ENCODE measurements at regions not wholly inside any gene's neighbourhood (a gene's known extent, or its start where the extent isn't known, plus 50 kb on each side); places are given as distances from the start of the nearest gene placed in this dataset.

DNA sequence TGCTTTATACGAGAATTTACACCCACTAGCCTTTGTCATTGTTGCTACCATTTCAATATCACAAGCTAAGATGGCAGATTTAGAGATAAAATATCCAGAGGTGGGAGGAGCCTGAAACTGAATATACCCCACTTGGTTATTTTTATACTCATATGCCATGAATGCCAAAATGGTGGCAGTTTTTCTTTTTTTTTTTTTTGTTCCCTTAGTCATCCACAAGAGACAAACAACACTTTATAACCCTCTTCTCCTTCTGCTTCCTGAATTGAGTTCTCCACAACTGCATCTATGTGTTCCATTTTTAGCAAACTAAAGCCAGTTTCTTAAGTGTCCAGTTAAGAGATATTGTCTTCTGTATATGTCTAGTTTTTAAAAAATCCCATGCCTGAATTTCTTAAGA is 558.4 kb downstream of the LMO4 start:
- no peak for TF ChIP-seq ZFX (IDR thresholded peaks at IDR 0.05; ENCODE audit: borderline replicate concordance)
- TF ChIP-seq, protein P1, sequence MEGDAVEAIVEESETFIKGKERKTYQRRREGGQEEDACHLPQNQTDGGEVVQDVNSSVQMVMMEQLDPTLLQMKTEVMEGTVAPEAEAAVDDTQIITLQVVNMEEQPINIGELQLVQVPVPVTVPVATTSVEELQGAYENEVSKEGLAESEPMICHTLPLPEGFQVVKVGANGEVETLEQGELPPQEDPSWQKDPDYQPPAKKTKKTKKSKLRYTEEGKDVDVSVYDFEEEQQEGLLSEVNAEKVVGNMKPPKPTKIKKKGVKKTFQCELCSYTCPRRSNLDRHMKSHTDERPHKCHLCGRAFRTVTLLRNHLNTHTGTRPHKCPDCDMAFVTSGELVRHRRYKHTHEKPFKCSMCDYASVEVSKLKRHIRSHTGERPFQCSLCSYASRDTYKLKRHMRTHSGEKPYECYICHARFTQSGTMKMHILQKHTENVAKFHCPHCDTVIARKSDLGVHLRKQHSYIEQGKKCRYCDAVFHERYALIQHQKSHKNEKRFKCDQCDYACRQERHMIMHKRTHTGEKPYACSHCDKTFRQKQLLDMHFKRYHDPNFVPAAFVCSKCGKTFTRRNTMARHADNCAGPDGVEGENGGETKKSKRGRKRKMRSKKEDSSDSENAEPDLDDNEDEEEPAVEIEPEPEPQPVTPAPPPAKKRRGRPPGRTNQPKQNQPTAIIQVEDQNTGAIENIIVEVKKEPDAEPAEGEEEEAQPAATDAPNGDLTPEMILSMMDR (IDR thresholded peaks at IDR 0.05) = no peak
